DOHH2 (cell line): ENCODE measurements at regions not wholly inside any gene's neighbourhood (a gene's known extent, or its start where the extent isn't known, plus 50 kb on each side); places are given as distances from the start of the nearest gene placed in this dataset.

ENCODE experiments used
- H3F3A ChIP-seq: fragments of 200-600 bp; sonication (generic), shearing (Covaris generic); 2 replicates; pipeline ENCODE4 v1.6.0; 2016; ENCODE audit warnings: antibody characterized with exemption, mild to moderate bottlenecking; ENCODE audit not compliant: control insufficient read depth, insufficient read depth
- H3K27ac ChIP-seq: fragments of 200-600 bp; sonication (generic); 2 replicates; pipeline ENCODE4 v1.5.1; 2014; ENCODE audit warnings: low read depth, mild to moderate bottlenecking, low read length, moderate library complexity
- H3K27me3 ChIP-seq: fragments of 200-600 bp; sonication (generic); 2 replicates; pipeline ENCODE4 v1.6.1; 2014; ENCODE audit warnings: mild to moderate bottlenecking, low read length, mixed read lengths; ENCODE audit not compliant: control insufficient read depth
- H3K36me3 ChIP-seq: fragments of 200-600 bp; sonication (generic); 2 replicates; pipeline ENCODE4 v1.6.1; 2014; ENCODE audit warnings: mild to moderate bottlenecking, low read length, moderate library complexity, mixed read lengths; ENCODE audit not compliant: control insufficient read depth
- H3K4me1 ChIP-seq: fragments of 200-600 bp; sonication (generic); 2 replicates; pipeline ENCODE4 v1.6.1; 2014; ENCODE audit warnings: mild to moderate bottlenecking, low read length, mixed read lengths; ENCODE audit not compliant: control insufficient read depth
- H3K4me2 ChIP-seq: fragments of 200-600 bp; sonication (generic); 2 replicates; pipeline ENCODE4 v1.6.0; 2014; ENCODE audit warnings: mild to moderate bottlenecking, low read length, moderate library complexity
- H3K4me3 ChIP-seq: fragments of 200-600 bp; sonication (generic); 2 replicates; pipeline ENCODE4 v1.5.1; 2014; ENCODE audit warnings: mild to moderate bottlenecking, low read length, mixed read lengths
- H3K79me2 ChIP-seq: fragments of 200-600 bp; sonication (generic); 2 replicates; pipeline ENCODE4 v1.6.1; 2014; ENCODE audit warnings: mild to moderate bottlenecking, low read length, mixed read lengths; ENCODE audit not compliant: control insufficient read depth
- H3K9me2 ChIP-seq: fragments of 200-600 bp; sonication (generic); replicated peaks from 2 replicates; pipeline ENCODE4 v1.6.1; 2014; ENCODE audit warnings: mild to moderate bottlenecking, low read length, mixed read lengths; ENCODE audit not compliant: control insufficient read depth
- H3K9me3 ChIP-seq: fragments of 200-600 bp; sonication (generic); 2 replicates; pipeline ENCODE4 v1.6.1; 2014; ENCODE audit warnings: antibody characterized with exemption, low read length, mixed read lengths; ENCODE audit not compliant: control insufficient read depth, insufficient read depth
- H4K20me1 ChIP-seq: fragments of 200-600 bp; sonication (generic); 2 replicates; pipeline ENCODE4 v1.6.0; 2014; ENCODE audit warnings: low read depth, mild to moderate bottlenecking, antibody characterized with exemption, low read length, moderate library complexity; ENCODE audit not compliant: control insufficient read depth, insufficient read depth
- CTCF ChIP-seq: fragments of 200-600 bp; sonication (generic); IDR thresholded peaks from one replicate; pipeline ENCODE4 v1.5.1; 2014; ENCODE audit warnings: antibody characterized with exemption, mild to moderate bottlenecking, low read depth, low read length; ENCODE audit not compliant: poor library complexity, severe bottlenecking
- EZH2phosphoT487 ChIP-seq: fragments of 200-600 bp; sonication (generic); IDR thresholded peaks from 2 replicates; pipeline ENCODE4 v1.6.1; 2017; ENCODE audit warnings: borderline replicate concordance, mild to moderate bottlenecking, antibody characterized with exemption, low read length, moderate library complexity, mixed read lengths

GRCh38 chrX:45537936-45538335 lies 337.3 kb upstream of the DIPK2B start:
- no peak for TF ChIP-seq EZH2phosphoT487
- no peak for TF ChIP-seq CTCF
- H3K4me1 ChIP-seq: no peaks in the 10 kb centered on the region
- no peaks in the 10 kb centered on the region for H3K9me2 ChIP-seq
- no peaks in the 10 kb centered on the region for H3K36me3 ChIP-seq
- H3K4me3 ChIP-seq: no peak overlapping the region
- no peak overlapping the region for H3K27ac ChIP-seq
- H3K9me3 ChIP-seq: no peaks in the 10 kb centered on the region
- H3K4me2 ChIP-seq: no peak overlapping the region
- H3K79me2 ChIP-seq: no peaks in the 10 kb centered on the region
- H3F3A ChIP-seq: no peaks in the 10 kb centered on the region
- no peaks in the 10 kb centered on the region for H4K20me1 ChIP-seq
- no peaks in the 10 kb centered on the region for H3K27me3 ChIP-seq

GRCh38 chrX:45527834-45528233 lies 327.2 kb upstream of the DIPK2B start:
- H3K4me3 ChIP-seq: no peak overlapping the region
- no peaks in the 10 kb centered on the region for H3K4me1 ChIP-seq
- no peak overlapping the region for H3K4me2 ChIP-seq
- no peaks in the 10 kb centered on the region for H3F3A ChIP-seq
- H3K27me3 ChIP-seq: no peaks in the 10 kb centered on the region
- H3K9me2 ChIP-seq: no peaks in the 10 kb centered on the region
- H3K36me3 ChIP-seq: no peaks in the 10 kb centered on the region
- H3K79me2 ChIP-seq: no peaks in the 10 kb centered on the region
- H3K9me3 ChIP-seq: no peaks in the 10 kb centered on the region
- no peak overlapping the region for H3K27ac ChIP-seq
- no peaks in the 10 kb centered on the region for H4K20me1 ChIP-seq
- TF ChIP-seq CTCF: no peak
- no peak for TF ChIP-seq EZH2phosphoT487

- Histone ChIP-seq H4K20me1 (no peaks in the 10 kb centered on the region), H3K9me2 (no peaks in the 10 kb centered on the region), H3K79me2 (no peaks in the 10 kb centered on the region), H3K36me3 (no peaks in the 10 kb centered on the region), H3K9me3 (no peaks in the 10 kb centered on the region), H3K4me3 (no peak overlapping the region), H3K4me1 (no peaks in the 10 kb centered on the region), H3K27ac (no peak overlapping the region), H3K4me2 (no peak overlapping the region), H3K27me3 (no peaks in the 10 kb centered on the region), H3F3A (no peaks in the 10 kb centered on the region)
- TF ChIP-seq EZH2phosphoT487: no peak
- no peak for TF ChIP-seq CTCF
These were observed 324.1 kb upstream of the DIPK2B start for GRCh38 chrX:45524805-45525204.

GRCh38 chrX:45524296-45524695 lies 323.6 kb upstream of the DIPK2B start:
- Histone ChIP-seq H3K27ac (no peak overlapping the region), H3K27me3 (no peaks in the 10 kb centered on the region), H3K9me3 (no peaks in the 10 kb centered on the region), H3K36me3 (no peaks in the 10 kb centered on the region), H3F3A (no peaks in the 10 kb centered on the region), H3K79me2 (no peaks in the 10 kb centered on the region), H3K4me2 (no peak overlapping the region), H4K20me1 (no peaks in the 10 kb centered on the region), H3K4me3 (no peak overlapping the region), H3K4me1 (no peaks in the 10 kb centered on the region), H3K9me2 (no peaks in the 10 kb centered on the region)
- TF ChIP-seq EZH2phosphoT487: no peak
- TF ChIP-seq CTCF: no peak
